HEK293T (cell line): ENCODE measurements at regions not wholly inside any gene's neighbourhood (a gene's known extent, or its start where the extent isn't known, plus 50 kb on each side); places are given as distances from the start of the nearest gene placed in this dataset.

Source experiments
- ARNT ChIP-seq: fragments of 450-650 bp; IDR thresholded peaks from 2 replicates; pipeline ENCODE4 v1.6.1; 2017; ENCODE audit warnings: mild to moderate bottlenecking
- BHLHE40 ChIP-seq: fragments of 450-650 bp; IDR thresholded peaks from 2 replicates; pipeline ENCODE4 v1.6.1; 2016; ENCODE audit warnings: mild to moderate bottlenecking, moderate library complexity, borderline replicate concordance
- CTBP1 ChIP-seq: fragments of 450-650 bp; IDR thresholded peaks from 2 replicates; pipeline ENCODE4 v1.6.1; 2016; ENCODE audit warnings: borderline replicate concordance
- ELF4 ChIP-seq: fragments of 450-650 bp; IDR thresholded peaks from 2 replicates; pipeline ENCODE4 v1.6.1; 2017; ENCODE audit warnings: antibody characterized with exemption
- FOXA1 ChIP-seq: fragments of 450-650 bp; IDR thresholded peaks from 2 replicates; pipeline ENCODE4 v1.6.1; 2016; ENCODE audit warnings: mild to moderate bottlenecking
- FOXK2 ChIP-seq: fragments of 450-650 bp; IDR thresholded peaks from 2 replicates; pipeline ENCODE4 v1.6.1; 2016; ENCODE audit warnings: mild to moderate bottlenecking
- FOXM1 ChIP-seq: fragments of 450-650 bp; IDR thresholded peaks from 2 replicates; pipeline ENCODE4 v1.6.1; 2017; ENCODE audit warnings: mild to moderate bottlenecking, borderline replicate concordance
- HDGF ChIP-seq: fragments of 450-650 bp; IDR thresholded peaks from 2 replicates; pipeline ENCODE4 v1.6.1; 2017; ENCODE audit warnings: antibody characterized with exemption, borderline replicate concordance
- LEF1 ChIP-seq: fragments of 450-650 bp; IDR thresholded peaks from 2 replicates; pipeline ENCODE4 v1.6.1; 2017; ENCODE audit warnings: mild to moderate bottlenecking, borderline replicate concordance
- NFRKB ChIP-seq: fragments of 450-650 bp; IDR thresholded peaks from 2 replicates; pipeline ENCODE4 v1.6.1; 2016; ENCODE audit warnings: mild to moderate bottlenecking, moderate library complexity
- SP1 ChIP-seq: fragments of 450-650 bp; IDR thresholded peaks from 2 replicates; pipeline ENCODE4 v1.6.1; 2017
- SUZ12 ChIP-seq: fragments of 450-650 bp; IDR thresholded peaks from 2 replicates; pipeline ENCODE4 v1.6.1; 2016; ENCODE audit warnings: mild to moderate bottlenecking
- TARDBP ChIP-seq: fragments of 450-650 bp; IDR thresholded peaks from 2 replicates; pipeline ENCODE4 v1.6.1; 2016
- TF ChIP-seq, protein P1 (sequence below): fragments of 450-650 bp; IDR thresholded peaks from 2 replicates; pipeline ENCODE4 v1.6.1; 2016

DNA sequence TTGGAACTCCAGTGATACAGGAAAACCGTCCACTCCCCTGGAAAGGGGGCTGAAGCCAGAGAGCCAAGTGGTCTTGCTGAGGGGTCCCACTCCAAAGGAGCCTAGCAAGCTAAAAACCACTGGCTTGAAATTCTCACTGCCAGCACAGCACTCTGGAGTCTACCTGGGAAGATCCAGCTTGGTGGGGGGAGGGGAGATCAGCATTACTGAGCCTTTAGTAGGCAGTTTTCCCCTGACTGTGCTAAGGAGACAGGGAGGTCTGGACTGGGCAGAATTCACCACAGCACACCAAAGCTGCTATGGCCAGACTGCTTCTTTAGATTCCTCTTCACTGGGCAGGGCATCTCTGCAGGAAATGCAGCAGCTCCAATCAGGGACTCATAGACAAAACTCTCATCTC lies 510.7 kb upstream of the LRRTM1 start:
- TF ChIP-seq NFRKB = no peak
- no peak for TF ChIP-seq ELF4
- no peak for TF ChIP-seq FOXA1
- no peak for TF ChIP-seq HDGF
- no peak for TF ChIP-seq SUZ12
- no peak for TF ChIP-seq LEF1
- TF ChIP-seq TARDBP = no peak
- no peak for TF ChIP-seq FOXM1
- no peak for TF ChIP-seq SP1
- TF ChIP-seq BHLHE40 = no peak
- no peak for TF ChIP-seq FOXK2
- TF ChIP-seq ARNT = no peak
- no peak for TF ChIP-seq CTBP1
- TF ChIP-seq, protein P1, sequence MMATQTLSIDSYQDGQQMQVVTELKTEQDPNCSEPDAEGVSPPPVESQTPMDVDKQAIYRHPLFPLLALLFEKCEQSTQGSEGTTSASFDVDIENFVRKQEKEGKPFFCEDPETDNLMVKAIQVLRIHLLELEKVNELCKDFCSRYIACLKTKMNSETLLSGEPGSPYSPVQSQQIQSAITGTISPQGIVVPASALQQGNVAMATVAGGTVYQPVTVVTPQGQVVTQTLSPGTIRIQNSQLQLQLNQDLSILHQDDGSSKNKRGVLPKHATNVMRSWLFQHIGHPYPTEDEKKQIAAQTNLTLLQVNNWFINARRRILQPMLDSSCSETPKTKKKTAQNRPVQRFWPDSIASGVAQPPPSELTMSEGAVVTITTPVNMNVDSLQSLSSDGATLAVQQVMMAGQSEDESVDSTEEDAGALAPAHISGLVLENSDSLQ = no peak
